Stimulated activated CD8-positive, alpha-beta memory T cell treated with anti-CD3 and anti-CD28 coated beads, Interleukin-2, amount 100 ng/mL, for 1 hour (primary cell): ENCODE measurements at regions not wholly inside any gene's neighbourhood (a gene's known extent, or its start where the extent isn't known, plus 50 kb on each side); places are given as distances from the start of the nearest gene placed in this dataset.

Experiments used
- DNase-seq, 2 donors: peaks; one replicate each; pipeline ENCODE4 v3.0.0-alpha.2; 2020; ENCODE audit warnings: low read depth in 2 of 2

DNA sequence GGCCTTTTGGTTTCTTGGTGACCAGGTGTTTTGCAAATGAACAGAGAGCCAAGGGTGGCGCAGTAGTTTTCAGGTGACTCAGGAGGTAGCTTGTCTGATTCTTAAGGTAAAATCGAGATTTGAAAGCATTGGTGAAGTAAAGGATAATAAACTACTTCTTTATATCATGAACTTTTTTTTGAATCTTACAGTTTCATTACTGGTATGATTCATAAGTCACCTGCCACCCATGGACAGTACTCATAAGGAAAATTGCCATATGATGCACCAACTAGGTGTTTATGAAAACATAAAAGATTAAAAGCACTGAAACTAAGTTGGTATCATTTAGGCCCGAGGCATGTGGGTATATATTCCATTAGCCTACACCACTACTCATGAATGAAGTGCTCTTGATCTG is 84.1 kb upstream of the MGAT5 start:
- no peak for DNase-seq

DNA sequence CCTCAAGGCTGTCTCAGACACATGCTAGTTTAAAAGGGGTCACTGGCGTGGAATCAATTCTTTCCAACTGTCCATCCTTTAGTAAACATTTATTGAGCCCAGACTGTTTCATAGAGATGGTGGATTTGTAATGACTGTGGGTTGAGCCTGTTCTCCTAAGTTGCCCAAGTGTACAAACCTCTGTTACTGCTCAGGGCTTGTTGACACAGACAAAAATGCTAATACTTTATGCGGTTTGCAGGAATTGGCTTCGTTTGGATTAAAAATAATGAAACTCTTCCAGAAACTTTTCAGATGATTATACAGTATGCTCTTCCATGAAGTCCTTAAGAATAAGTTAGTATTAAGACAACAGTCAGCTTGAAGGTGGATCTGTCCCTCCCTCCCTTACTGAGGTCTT is 83.6 kb upstream of the MGAT5 start:
- no peak for DNase-seq

DNA sequence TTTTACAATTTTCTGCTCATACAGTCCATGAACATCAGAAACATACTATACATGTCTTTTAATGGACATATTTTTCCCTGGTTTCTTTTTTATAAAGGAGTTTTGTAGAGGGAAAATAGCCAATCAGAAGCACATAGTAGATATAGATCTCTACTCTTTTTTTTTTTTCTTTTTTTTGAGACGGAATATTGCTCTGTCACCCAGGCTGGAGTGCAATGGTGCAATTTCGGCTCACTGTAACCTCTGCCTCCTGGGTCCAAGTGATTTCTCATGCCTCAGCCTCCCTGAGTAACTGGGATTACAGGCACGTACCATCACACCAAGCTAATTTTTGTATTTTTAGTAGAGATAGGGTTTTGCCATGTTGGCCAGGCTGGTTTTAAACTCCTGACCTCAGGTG is 83.2 kb upstream of the MGAT5 start:
- no peak for DNase-seq

DNA sequence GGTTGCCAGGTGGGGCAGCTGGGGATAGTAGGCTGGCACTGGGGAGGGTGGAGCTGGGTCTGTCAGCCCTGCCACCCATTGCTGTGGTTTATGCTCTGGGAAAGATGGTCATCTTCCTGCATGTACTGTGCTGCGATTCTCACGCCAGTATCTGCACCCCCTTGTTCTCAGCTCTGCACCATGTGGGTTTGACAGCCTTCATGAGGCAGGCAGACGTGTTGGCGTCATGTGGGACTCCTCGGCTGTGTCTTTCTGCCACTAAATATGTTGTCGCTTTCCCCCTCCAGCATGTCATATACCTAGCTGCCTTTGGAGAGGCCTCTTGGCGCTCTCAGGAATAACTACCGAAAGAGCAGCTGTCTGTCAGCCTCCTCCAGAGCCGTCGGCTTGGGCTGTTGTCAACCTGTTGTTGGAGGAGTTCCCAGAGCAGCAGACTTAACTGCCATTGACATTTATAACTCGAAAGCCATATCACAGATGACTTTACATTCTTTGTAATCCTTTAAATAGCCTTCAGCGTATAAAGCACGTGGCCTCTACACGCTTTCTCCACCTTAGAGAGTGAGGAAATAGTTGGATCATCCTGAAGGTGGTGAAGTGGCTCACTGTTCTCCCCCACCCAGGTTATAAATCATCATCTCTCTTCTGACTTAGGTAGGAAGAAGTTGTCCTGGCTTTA is 80.4 kb upstream of the MGAT5 start:
- DNase-seq: no peak

DNA sequence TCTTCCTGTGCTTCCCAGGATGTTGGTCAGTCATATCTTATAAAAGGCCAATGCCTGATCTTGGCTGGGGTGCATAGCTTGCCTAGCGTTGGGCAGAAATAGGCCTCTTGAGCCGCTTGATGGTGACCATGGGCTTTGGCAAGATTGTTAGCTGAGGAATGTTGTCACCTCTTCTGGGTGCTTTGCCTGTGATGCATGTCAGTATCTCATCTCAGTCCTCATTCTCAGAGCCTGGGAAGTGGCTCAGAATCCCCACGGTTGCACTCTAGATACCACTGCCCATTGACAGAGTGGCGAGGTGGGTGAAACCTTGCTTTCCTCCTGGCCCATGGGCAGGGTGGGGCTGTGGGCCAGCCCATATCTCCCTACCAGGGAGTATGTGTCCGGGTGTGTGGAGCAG is 79.2 kb upstream of the MGAT5 start:
- no peak for DNase-seq

DNA sequence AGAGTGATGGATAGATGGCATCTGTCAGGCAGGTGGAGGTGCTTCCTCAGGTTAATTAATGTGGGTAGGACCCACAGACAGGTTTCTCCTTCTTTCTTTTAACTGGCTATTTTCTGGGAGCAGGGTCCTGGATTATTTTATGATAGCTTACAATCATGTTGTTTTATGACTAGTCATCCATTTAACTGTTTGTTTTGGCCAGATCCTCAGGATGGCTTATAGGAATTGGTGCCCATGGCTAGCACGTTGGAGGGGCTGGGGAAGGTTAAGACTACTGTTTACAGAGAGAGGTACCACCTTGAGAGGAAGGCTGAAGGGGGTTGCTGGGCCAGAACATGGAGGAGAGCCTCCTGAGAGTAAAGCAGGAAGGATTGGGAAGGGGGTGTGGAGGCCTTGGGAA is 78.0 kb upstream of the MGAT5 start:
- DNase-seq: no peak

DNA sequence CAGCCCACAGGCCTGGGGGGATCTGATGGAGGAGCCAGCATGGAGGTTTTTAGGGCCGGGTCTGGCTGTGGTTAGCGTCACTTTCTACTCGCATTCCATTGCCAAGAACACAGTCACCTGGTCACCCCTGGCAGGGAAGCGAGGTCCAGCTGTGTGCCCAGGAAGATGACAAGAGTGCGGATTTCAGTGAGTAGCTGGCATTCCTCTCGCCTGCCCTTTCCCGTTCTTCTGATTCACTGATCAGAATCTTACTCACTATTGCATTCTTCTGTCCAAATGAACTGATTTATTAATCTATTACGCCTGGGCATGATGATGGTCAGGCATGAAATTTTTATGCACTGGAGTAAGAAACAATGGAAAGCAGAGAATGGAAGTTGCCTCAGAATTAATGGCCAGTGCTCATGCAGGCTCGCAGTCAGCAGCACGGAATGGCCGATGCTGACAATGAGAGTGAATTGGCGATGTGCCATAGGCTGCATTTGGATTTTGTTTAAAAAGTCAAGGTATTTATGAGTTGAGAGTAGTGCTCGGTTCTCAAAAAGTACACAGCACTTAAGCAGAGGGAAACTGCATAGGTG is 76.4 kb upstream of the MGAT5 start:
- no peak for DNase-seq

DNA sequence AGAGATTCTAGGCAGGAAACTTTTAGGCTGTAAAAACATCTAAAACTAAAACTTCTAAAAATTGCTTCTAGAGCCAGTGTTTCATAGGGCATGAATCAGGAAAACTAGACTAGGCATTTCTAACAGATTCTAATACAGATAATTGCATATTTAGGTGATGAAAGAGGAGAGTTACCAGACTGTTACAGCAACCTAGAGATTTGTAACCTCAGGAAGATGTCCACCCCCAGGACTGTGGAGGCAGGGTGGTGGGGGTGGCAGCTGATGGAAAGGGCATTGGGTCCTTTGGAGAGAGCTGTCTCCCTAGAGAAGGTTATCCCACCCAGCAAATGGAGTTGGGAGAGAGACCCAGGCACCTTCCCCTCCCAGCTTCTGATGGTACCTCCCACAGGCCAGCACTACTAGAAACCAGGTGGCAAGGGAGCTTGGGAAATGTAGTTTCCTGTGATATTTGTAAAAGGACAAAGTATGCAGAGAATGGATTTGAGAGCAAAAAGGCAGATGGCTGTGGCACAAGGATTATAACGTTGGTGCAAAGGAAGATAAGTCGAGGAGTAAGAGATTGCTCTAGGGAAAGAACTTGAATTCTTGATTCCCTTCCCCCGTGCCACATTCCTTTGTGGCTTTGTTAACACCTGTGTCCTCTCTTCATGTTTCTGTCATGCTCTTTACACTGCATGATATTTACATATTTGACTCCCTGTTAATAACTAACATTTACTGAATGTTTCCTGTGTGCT is 75.6 kb upstream of the MGAT5 start:
- DNase-seq: no peak

DNA sequence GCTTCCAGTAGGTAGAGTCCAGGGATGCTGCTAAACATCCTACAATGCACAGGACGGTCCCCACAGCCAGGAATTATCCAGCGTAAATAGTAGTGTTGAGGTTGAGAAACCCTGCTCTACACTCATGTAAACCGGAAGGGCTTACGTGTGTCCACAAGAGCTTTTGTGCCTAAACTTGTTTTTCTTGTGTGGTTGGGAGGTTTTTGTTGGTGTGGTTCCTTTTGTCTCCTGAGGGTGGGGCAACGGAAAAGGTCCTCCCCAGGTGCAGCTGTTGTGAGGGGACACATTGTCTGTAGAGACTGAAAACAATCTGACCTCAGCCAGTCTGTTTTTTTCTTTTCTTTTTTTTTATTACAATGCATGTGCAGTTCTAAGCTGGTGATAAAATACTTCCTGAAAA is 72.7 kb upstream of the MGAT5 start:
- DNase-seq: peak in 1 of 2 donors; percentile 17

DNA sequence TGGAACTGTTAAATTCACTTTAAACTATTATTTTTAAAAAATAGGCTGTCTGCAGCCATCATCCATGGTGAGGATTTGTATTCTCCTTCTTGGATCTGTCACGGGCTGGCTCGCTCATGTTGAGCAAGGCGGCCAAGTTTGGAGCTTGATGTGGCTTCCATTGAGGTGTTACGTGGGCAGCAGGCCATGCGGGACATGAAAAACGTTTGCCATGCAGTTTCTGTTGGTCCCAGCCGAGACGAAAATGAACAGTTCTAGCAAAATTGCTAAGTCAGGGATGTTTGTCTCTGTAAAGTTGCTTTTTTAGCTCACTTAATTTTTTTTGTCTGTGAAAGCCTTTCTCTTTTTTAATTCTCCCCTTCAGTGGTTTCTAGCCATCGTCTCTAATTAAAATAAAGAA is 70.2 kb upstream of the MGAT5 start:
- no peak for DNase-seq

DNA sequence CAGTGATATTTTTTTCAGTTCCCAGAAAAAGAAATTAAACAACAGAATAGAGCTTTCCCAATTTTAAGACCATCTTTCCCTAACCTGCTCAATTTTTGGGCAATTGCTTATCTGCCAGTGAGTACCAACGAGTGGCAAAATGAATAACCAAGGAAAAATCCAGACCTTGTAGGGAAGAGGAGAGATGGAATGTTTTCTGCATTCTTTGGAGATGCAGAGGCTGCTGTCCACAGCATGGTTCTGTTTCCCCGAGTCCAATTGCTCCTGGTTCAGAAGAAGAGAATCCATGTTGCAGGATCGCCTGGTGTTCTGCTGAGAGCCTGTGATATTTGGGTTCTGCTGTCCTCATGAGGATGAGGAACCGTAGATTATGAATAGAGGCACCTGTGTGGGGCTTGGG is 68.2 kb upstream of the MGAT5 start:
- no peak for DNase-seq

DNA sequence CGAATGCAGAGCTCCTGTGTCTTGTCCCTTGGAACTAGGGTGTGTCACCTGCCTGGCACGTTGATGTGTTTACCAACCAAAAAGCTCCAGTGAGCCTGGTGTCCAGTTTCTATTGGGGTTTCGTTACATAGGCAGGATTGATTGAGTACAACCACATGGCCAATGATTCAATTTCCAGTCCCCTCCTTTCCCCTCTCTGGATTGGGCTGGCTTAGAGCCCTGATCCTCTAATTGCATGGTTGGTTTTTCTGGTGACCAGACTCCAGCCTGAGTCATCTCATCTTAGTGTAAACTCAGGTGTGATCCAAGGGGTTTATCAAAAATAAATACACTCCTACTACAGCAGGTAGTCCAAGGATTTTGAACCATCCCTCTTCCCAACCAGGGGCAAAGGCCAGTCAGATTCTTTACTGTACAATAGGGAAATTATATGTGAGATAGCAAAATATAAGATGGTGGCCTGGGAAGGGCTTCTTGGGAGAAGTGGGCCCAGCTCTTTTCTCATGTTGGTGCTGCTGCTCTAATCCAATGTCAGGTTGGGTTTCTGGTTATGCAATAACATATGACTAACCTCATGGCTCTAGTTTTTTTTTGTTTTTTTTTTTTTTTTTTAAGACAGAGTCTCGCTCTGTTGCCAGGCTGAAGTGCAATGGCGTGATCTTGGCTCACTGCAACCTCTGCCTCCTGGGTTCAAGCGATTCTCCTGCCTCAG is 64.7 kb upstream of the MGAT5 start:
- no peak for DNase-seq

DNA sequence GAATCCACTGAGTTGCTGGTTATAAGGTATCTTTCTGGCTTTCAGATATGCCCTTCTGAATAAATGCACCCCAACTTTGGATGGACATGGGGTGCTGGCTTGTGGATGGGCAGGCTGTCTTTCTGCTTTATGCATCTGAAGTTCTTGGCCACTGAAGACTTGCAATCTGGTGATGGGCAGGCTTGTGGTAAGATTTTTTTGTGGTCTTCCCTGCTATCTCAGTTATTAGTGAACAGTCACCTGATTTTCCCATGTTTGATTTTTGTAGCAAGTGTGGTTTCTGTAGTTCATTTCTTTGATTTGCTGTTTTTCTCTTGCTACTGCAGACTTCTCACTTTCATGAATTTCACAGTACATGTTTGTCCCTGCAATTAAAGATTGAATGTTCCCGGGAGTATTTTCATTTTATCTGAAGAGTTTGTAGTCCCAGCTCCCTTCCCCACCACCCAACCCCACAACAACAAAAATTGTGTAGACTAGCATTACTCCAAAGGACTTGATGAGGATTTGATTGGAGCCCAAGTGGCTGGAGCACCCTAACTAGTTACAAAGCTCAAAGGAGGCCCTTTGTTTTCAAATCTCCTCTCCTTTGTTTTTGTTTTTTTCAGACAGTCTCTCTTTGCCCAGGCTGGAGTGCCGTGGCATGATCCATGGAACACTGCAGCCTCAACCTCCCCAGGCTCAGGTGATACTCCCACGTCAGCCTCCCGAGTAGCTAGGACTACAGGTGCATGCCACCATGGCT is 63.6 kb upstream of the MGAT5 start:
- DNase-seq: no peak

DNA sequence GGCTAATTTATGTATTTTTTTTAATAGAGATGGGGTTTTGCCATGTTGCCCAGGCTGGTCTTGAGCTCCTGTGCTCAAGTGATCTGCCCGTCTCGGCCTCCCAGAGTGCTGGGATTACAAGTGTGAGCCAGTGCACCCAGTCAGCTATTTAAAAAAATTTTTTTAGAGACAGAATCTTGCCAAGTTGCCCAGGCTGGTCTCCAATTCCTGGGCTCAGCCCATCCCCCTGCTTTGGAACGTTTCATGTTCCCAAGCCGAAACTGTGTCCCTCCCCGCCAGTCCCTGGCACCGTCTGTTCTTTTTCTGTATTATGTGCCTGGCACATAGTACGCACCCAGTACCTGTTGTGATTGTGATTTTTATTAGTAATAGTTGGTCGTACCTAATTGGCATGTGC is 63.1 kb upstream of the MGAT5 start:
- DNase-seq: no peak

DNA sequence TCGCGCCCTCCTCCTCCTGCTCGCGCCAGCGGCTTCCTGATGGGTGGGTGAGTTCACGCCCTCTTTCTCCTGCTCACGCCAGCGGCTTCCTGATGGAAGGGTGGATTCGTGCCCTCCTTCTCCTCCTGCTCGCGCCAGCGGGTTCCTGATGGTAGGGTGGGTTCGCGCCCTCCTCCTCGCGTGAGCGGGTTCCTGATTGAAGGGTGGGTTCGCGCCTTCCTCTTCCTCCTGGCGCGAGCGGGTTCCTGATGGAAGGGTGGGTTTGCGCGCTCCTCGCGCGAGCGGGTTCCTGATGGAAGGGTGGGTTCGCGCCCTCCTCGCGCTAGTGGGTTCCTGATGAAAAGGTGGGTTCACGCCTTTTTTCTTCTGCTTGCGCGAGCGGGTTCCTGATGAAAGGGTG is 62.0 kb upstream of the MGAT5 start:
- no peak for DNase-seq

DNA sequence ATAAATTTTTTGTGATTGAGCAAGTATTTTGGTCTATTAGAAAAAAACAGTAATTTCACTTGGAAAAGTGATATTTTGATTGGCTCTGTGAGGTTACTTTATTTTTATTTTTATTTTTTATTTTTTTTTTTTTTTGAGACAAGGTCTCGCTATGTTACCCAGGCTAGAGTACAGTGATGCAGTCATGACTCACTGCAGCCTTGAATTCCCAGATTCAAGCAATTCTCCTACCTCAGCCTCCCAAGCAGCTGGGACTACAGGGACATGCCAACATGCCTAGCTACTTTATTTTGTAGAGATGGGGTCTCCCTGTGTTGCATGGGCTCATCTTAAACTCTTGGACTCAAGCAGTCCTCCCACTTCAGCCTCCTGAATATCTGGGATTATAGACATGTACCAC is 60.9 kb upstream of the MGAT5 start:
- DNase-seq: no peak

DNA sequence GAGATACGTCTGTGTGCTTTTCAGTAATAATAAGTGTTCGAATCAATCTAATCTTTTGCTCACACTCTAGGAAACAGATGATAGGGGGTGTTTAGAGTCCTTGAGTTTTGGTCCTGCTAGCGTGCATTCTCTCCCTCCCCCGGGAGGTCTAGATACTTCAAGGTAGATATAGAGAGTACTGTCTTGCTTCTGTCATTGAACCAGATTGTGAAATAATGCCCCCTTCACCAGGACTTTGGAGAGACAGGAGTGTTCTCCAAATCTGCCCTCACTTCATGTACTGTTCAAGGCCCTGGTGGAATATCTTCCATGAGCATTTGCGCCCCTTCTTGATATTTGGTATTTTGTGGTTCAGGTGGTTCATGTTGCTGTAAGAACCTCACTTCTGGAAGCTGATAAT is 59.4 kb upstream of the MGAT5 start:
- no peak for DNase-seq

DNA sequence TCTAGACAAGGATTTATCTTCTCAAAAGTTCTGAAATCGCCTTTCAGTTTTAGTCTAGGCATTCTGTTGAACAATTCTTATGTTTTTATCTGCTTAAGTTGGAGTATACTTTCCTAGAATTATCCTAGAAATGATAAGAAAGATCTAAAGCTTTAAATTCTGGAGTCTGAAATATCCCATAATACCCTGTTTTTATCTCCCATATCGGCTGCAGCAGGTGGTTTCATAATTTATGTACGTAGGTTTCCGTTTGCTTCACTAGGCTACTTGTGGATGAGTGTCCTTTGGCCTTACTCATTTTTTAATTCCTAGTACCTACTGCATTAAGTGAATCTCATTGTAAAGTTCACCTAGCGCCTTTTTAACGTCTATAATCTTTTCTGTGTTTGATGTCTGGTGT is 58.5 kb upstream of the MGAT5 start:
- DNase-seq: no peak

DNA sequence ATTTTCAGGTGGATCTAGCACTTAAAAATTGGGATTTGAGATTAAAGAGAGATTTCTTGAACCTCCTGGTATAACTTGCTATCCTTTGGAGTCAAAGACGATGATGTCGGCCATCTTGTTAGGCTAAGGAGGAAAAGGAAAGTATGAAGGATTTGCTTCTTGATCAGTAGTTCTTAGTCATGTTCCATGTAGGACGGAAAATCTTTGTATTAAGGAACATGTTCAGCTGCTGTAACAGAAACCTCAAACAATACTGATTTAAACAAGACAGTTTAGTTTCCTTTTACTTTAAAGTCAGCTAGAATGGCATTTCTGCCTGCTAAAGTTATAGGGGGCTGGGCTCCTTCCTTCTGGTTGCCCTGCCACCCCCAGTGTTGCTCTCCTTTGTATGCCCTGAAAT is 56.4 kb upstream of the MGAT5 start:
- no peak for DNase-seq

DNA sequence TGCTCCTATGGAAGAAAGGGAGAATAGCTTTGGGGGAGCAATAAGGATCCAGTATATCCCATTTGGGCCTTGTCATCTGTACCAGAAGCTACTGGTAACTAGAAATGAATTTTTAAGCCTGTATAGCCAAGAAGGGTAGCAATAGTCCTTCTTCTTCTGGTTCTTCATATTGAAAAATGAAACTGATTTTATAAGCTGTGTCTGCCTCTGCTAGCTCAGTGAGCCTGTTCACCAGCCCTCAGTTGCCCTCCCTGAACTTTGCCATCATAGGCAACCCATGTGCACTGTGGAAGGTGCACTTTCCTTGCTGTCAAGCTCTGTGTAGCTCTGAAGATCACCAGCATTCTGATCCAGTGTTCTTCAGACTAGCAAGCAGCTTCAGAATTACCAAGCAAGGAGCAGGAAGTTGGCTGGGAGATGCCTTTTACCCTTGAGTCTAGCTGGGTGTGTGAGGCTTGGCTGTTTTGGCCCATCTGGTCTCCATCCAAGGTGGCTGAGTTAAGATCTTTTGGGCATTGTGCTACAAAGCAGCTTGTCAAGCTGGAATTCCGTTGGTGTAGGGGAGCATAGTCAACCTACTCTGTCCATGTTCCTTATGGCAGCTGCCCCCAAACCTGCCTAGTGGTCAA is 55.8 kb upstream of the MGAT5 start:
- DNase-seq: no peak

DNA sequence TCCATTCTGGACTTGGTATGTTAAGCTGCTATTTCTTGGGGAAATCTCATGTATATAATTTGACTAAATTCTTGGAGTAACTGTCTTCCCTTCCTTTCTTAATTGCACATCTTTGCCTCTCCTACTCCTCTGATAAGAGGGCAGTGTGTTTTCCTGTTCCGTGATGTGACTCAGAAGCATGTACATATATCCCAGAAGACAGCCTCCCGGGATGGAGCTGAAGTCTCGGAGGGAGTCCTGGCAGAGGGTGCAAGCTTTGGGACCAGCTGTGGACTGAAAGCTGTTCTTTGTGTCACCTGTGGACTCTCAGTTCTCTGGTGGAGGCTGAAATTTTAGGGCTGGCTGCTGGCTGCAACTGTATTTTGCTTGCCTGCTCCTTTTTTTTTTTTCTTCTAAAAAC is 54.7 kb upstream of the MGAT5 start:
- DNase-seq: no peak
